ENCODE measurements at regions not wholly inside any gene's neighbourhood (a gene's known extent, or its start where the extent isn't known, plus 50 kb on each side); places are given as distances from the start of the nearest gene placed in this dataset.

GRCh38 chr11:70486731-70487130, 88.4 kb downstream of the CTTN start:
- TF ChIP-seq CTCF (IDR thresholded peaks at IDR 0.05; ENCODE audit: borderline replicate concordance, control extremely low read depth, extremely low read depth, insufficient read depth, missing control alignments) = no peak
- no peak for DNase-seq (ENCODE audit: low spot score)

GRCh38 chr11:70487160-70487559, 88.8 kb downstream of the CTTN start:
- TF ChIP-seq CTCF (IDR thresholded peaks at IDR 0.05; ENCODE audit: borderline replicate concordance, control extremely low read depth, extremely low read depth, insufficient read depth, missing control alignments) = no peak
- DNase-seq (ENCODE audit: low spot score) = no peak
- in situ Hi-C loops (cut with MboI; ENCODE audit: low sequenced_read_pairs, unreplicated experiment) = no loop called here

More at GRCh38 chr11:70486731-70487130, 88.4 kb downstream of the CTTN start:
- in situ Hi-C loops (cut with MboI; ENCODE audit: low sequenced_read_pairs, unreplicated experiment) = no loop called here

- DNase-seq (ENCODE audit: low spot score) = no peak
- no peak for TF ChIP-seq CTCF (IDR thresholded peaks at IDR 0.05; ENCODE audit: borderline replicate concordance, control extremely low read depth, extremely low read depth, insufficient read depth, missing control alignments)
- in situ Hi-C loops (cut with MboI; ENCODE audit: low sequenced_read_pairs, unreplicated experiment) = no loop called here
These were observed 89.4 kb downstream of the CTTN start for GRCh38 chr11:70487756-70488155.

GRCh38 chr11:70488171-70488703, 89.9 kb downstream of the CTTN start:
- TF ChIP-seq CTCF (IDR thresholded peaks at IDR 0.05; ENCODE audit: borderline replicate concordance, control extremely low read depth, extremely low read depth, insufficient read depth, missing control alignments) = no peak
- in situ Hi-C loops (cut with MboI; ENCODE audit: low sequenced_read_pairs, unreplicated experiment) = no loop called here
- no peak for DNase-seq (ENCODE audit: low spot score)

- no peak for DNase-seq (ENCODE audit: low spot score)
- no peak for TF ChIP-seq CTCF (IDR thresholded peaks at IDR 0.05; ENCODE audit: borderline replicate concordance, control extremely low read depth, extremely low read depth, insufficient read depth, missing control alignments)
- in situ Hi-C loops (cut with MboI; ENCODE audit: low sequenced_read_pairs, unreplicated experiment) = no loop called here
These were observed 90.9 kb downstream of the CTTN start for GRCh38 chr11:70489276-70489675.

GRCh38 chr11:70490208-70490607, 91.9 kb downstream of the CTTN start:
- no peak for TF ChIP-seq CTCF (IDR thresholded peaks at IDR 0.05; ENCODE audit: borderline replicate concordance, control extremely low read depth, extremely low read depth, insufficient read depth, missing control alignments)
- DNase-seq (ENCODE audit: low spot score) = peak; percentile 76
- in situ Hi-C loops (cut with MboI; ENCODE audit: low sequenced_read_pairs, unreplicated experiment) = no loop called here
